A549 (cell line): ENCODE measurements at regions not wholly inside any gene's neighbourhood (a gene's known extent, or its start where the extent isn't known, plus 50 kb on each side); places are given as distances from the start of the nearest gene placed in this dataset.

ENCODE experiments used
- ATAC-seq, 2 experiments: fragments of 200-7000 bp in 1 of 2; fragments of >200 bp in 1 of 2; cut with Nextera tagmentation in 1 of 2; cut with Tn5 transposase in 1 of 2; 3 replicates each; pipeline versions ENCODE4 v1.8.0 to v1.9.1; 2018 to 2020; ENCODE audit warnings: mild to moderate bottlenecking in 1 of 2, moderate library complexity in 1 of 2
- CTCF ChIA-PET: fragments of 300-600 bp; sonication (Branson Sonifier 250); formaldehyde crosslinking; extraction: SDS; loops from one replicate; lab custom pipeline; 2021; ENCODE audit warnings: antibody characterized with exemption, inconsistent platforms; lab: Yijun Ruan, JAX
- POLR2A ChIA-PET: fragments of 350-600 bp; formaldehyde crosslinking; extraction: SDS; loops from one replicate; lab custom pipeline; 2021; ENCODE audit warnings: antibody characterized with exemption, inconsistent platforms; lab: Yijun Ruan, JAX
- DNase-seq, 2 experiments: peaks; one replicate each; pipeline versions ENCODE4 v3.0.0 to v3.0.0-alpha.2; 2011 to 2016; ENCODE audit warnings: low read depth in 1 of 2, low spot score in 1 of 2
- FAIRE-seq: peaks from 2 replicates; lab custom pipeline; 2011; peaks lifted over from hg19 to GRCh38; lab: Jason Lieb, UNC
- H3K27ac ChIP-seq, 2 experiments: fragments of >200 bp; sonication (Bioruptor Twin); formaldehyde crosslinking; 3 replicates each; pipeline ENCODE4 v1.5.1; 2016 to 2017
- H3K4me1 ChIP-seq: fragments of >200 bp; sonication (Bioruptor Twin); formaldehyde crosslinking; 3 replicates; pipeline ENCODE4 v1.6.1; 2016
- H3K4me2 ChIP-seq: fragments of >200 bp; sonication (Bioruptor Twin); formaldehyde crosslinking; 3 replicates; pipeline ENCODE4 v1.6.1; 2016
- H3K4me3 ChIP-seq: fragments of >200 bp; sonication (Bioruptor Twin); formaldehyde crosslinking; 3 replicates; pipeline ENCODE4 v1.5.1; 2016
- H3K9me3 ChIP-seq: fragments of >200 bp; sonication (Bioruptor Twin); formaldehyde crosslinking; 3 replicates; pipeline ENCODE4 v1.6.1; 2016
- BHLHE40 ChIP-seq: IDR thresholded peaks from 2 replicates; pipeline ENCODE4 v1.6.1; 2012; ENCODE audit warnings: low read depth, low read length, inconsistent platforms
- CHD2 ChIP-seq: fragments of 150-350 bp; IDR thresholded peaks from 2 replicates; pipeline ENCODE4 v1.6.1; 2014; ENCODE audit warnings: low read length; ENCODE audit not compliant: partially characterized antibody
- CHD4 ChIP-seq: fragments of 200-600 bp; sonication (generic); IDR thresholded peaks from 2 replicates; pipeline ENCODE4 v1.6.1; 2016; ENCODE audit warnings: antibody characterized with exemption, mild to moderate bottlenecking, borderline replicate concordance
- EHMT2 ChIP-seq: fragments of 200-600 bp; sonication (generic); IDR thresholded peaks from 2 replicates; pipeline ENCODE4 v1.6.1; 2016; ENCODE audit warnings: antibody characterized with exemption, low read depth, mild to moderate bottlenecking, moderate library complexity
- ESRRA ChIP-seq: fragments of 150-350 bp; IDR thresholded peaks from 2 replicates; pipeline ENCODE4 v1.6.1; 2014; ENCODE audit warnings: mild to moderate bottlenecking, low read length, borderline replicate concordance
- FOSB ChIP-seq: fragments of 250-450 bp; sonication (Bioruptor Pico); IDR thresholded peaks from 2 replicates; pipeline ENCODE4 v1.5.0; 2020; ENCODE audit warnings: mild to moderate bottlenecking, moderate library complexity
- FOSL2 ChIP-seq, 2 experiments: fragments of 450-650 bp in 1 of 2; fragments of >200 bp in 1 of 2; sonication (Bioruptor Twin) in 1 of 2; formaldehyde crosslinking; IDR thresholded peaks; 2 replicates each; pipeline versions ENCODE4 v1.5.0 to v1.6.1; 2016 to 2020; ENCODE audit warnings: mild to moderate bottlenecking in 1 of 2, moderate library complexity in 1 of 2
- HDAC2 ChIP-seq: fragments of 200-600 bp; sonication (generic); IDR thresholded peaks from 2 replicates; pipeline ENCODE4 v1.6.1; 2016
- HOXA7 ChIP-seq: fragments of 250-450 bp; sonication (Bioruptor Pico); IDR thresholded peaks from 2 replicates; pipeline ENCODE4 v1.5.0; 2020; ENCODE audit warnings: mild to moderate bottlenecking, moderate library complexity
- HOXB13 ChIP-seq: fragments of 250-450 bp; sonication (Bioruptor Pico); IDR thresholded peaks from 2 replicates; pipeline ENCODE4 v1.5.0; 2020; ENCODE audit warnings: low read depth, mild to moderate bottlenecking, moderate library complexity
- HOXB5 ChIP-seq: fragments of 250-450 bp; sonication (Bioruptor Pico); IDR thresholded peaks from 2 replicates; pipeline ENCODE4 v1.5.0; 2020; ENCODE audit warnings: mild to moderate bottlenecking, moderate library complexity
- JUN ChIP-seq, 2 experiments: fragments of >200 bp; sonication (Bioruptor Twin); formaldehyde crosslinking; IDR thresholded peaks; 2 replicates in 1 of 2; 3 replicates in 1 of 2; pipeline ENCODE4 v1.6.1; 2016 to 2017
- KDM1A ChIP-seq: fragments of 200-600 bp; sonication (generic); IDR thresholded peaks from 2 replicates; pipeline ENCODE4 v1.6.1; 2016; ENCODE audit warnings: low read depth, mild to moderate bottlenecking
- KDM5A ChIP-seq: fragments of 200-600 bp; sonication (generic); IDR thresholded peaks from 2 replicates; pipeline ENCODE4 v1.6.1; 2016; ENCODE audit warnings: antibody characterized with exemption, mild to moderate bottlenecking
- MAZ ChIP-seq: fragments of 150-350 bp; IDR thresholded peaks from 2 replicates; pipeline ENCODE4 v1.6.1; 2014; ENCODE audit warnings: antibody characterized with exemption, low read depth, low read length, borderline replicate concordance
- NFE2L2 ChIP-seq: fragments of 150-350 bp; conservative IDR thresholded peaks from 2 replicates; pipeline ENCODE4 v1.6.1; 2014; ENCODE audit warnings: low read length
- RARB ChIP-seq: fragments of 250-450 bp; sonication (Bioruptor Pico); IDR thresholded peaks from 2 replicates; pipeline ENCODE4 v1.8.0; 2021; ENCODE audit warnings: mild to moderate bottlenecking, moderate library complexity
- RFX5 ChIP-seq: fragments of 450-650 bp; IDR thresholded peaks from 2 replicates; pipeline ENCODE4 v1.7.1; 2014; ENCODE audit warnings: antibody characterized with exemption, mild to moderate bottlenecking, moderate library complexity
- RNF2 ChIP-seq: fragments of 200-600 bp; sonication (generic); IDR thresholded peaks from 2 replicates; pipeline ENCODE4 v1.6.1; 2016; ENCODE audit warnings: low read depth, mild to moderate bottlenecking, antibody characterized with exemption, moderate library complexity, borderline replicate concordance
- SMC3 ChIP-seq: fragments of >200 bp; sonication (Bioruptor Twin); formaldehyde crosslinking; IDR thresholded peaks from 3 replicates; pipeline ENCODE4 v1.6.1; 2018; ENCODE audit warnings: inconsistent platforms
- SREBF2 ChIP-seq: fragments of 450-650 bp; IDR thresholded peaks from 2 replicates; pipeline ENCODE4 v1.6.1; 2014; ENCODE audit warnings: mild to moderate bottlenecking, moderate library complexity
- ZC3H11A ChIP-seq: fragments of 450-650 bp; IDR thresholded peaks from 2 replicates; pipeline ENCODE4 v1.6.1; 2014; ENCODE audit warnings: antibody characterized with exemption, mild to moderate bottlenecking
- ZSCAN20 ChIP-seq: fragments of 250-450 bp; sonication (Bioruptor Pico); IDR thresholded peaks from 2 replicates; pipeline ENCODE4 v1.8.0; 2022; ENCODE audit warnings: mild to moderate bottlenecking, moderate library complexity
- WGBS: methylation state at CpG from one replicate; pipeline ENCODE4 v1.1.6; 2017; ENCODE audit errors: missing lambda C conversion rate; 5-methylcytosine and 5-hydroxymethylcytosine counted together
- TF ChIP-seq, protein P1 (sequence below): fragments of 450-650 bp; IDR thresholded peaks from 2 replicates; pipeline ENCODE4 v1.6.1; 2014; ENCODE audit warnings: antibody characterized with exemption
- TF ChIP-seq, protein P2 (sequence below): fragments of 200-600 bp; sonication (generic); IDR thresholded peaks from 2 replicates; pipeline ENCODE4 v1.6.1; 2016; ENCODE audit warnings: antibody characterized with exemption, mild to moderate bottlenecking, moderate library complexity
- TF ChIP-seq, protein P3 (sequence below): fragments of 250-450 bp; sonication (Bioruptor Pico); IDR thresholded peaks from 2 replicates; pipeline ENCODE4 v1.5.0; 2020; ENCODE audit warnings: low read depth, mild to moderate bottlenecking, moderate library complexity
- TF ChIP-seq, protein P4 (sequence below): IDR thresholded peaks from 2 replicates; pipeline ENCODE4 v1.6.1; 2012
- TF ChIP-seq, protein P5 (sequence below): IDR thresholded peaks from 2 replicates; pipeline ENCODE4 v1.6.1; 2012

DNA sequence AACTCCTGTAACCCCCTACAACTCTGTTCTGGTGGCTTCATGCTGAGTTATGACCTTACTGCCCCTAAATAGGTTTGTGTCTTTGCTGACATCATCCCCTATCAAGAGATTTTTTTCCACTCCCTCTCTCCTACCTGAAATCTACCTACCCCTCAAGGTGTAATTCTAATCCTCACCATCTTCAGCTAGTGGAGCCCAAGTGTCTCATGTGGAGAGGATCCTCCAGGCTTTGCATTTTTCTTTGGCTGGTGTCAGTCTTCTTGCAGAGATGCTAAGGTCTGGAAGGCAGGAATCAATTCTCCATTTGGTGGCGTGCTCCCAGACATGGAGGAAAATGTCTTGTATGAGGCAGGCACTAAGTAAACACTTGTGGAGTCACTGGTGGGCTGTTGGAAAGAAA is 74.8 kb upstream of the PRMT8 start:
- ATAC-seq, result no peak
- FAIRE-seq, result no peak
- Histone ChIP-seq H3K4me3 (no peak overlapping the region), H3K9me3 (no peaks in the 10 kb centered on the region), H3K27ac (no peak overlapping the region), H3K4me2 (no peak overlapping the region), H3K4me1 (no peaks in the 10 kb centered on the region)
- TF ChIP-seq KDM1A (no peak), FOSL2 (IDR thresholded peaks at IDR 0.05) (no peak), FOSL2 (CRISPR knock-in tag; IDR thresholded peaks at IDR 0.05) (no peak), ZC3H11A (no peak), BHLHE40 (no peak), CHD4 (no peak)
- TF ChIP-seq, protein P1, sequence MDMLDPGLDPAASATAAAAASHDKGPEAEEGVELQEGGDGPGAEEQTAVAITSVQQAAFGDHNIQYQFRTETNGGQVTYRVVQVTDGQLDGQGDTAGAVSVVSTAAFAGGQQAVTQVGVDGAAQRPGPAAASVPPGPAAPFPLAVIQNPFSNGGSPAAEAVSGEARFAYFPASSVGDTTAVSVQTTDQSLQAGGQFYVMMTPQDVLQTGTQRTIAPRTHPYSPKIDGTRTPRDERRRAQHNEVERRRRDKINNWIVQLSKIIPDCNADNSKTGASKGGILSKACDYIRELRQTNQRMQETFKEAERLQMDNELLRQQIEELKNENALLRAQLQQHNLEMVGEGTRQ, result no peak
- ChIA-PET POLR2A (no interaction called here), CTCF (interaction anchor here (1.2 to 3.4 kb wide), 2 partner anchors 97 to 116 kb away, joined by 3 to 11 read pairs; no protein-coding TSS in a partner anchor)
- WGBS, result 0% methylated on average over 1 of the region's 1 CpG
- no peak for DNase-seq

DNA sequence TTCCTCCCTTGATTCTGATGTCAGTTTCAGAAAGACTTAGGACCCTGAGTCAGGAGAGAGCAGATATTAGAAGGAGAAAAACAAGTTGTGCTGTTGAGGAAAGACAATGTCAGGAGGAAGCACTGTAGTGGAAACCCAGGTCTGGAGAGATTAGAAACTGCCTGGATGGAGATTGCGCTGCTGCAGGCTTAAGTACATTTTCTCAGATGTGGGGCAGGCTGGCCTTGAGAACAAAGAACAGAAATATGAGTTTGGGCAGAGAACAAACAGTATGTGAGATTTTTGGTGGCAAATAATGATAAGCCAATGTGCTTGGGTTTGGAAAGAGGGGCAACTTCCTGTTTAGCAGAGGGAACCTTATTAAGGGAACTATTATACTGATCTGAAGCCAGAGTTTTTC is 74.3 kb upstream of the PRMT8 start:
- no peaks in the 10 kb centered on the region for H3K9me3 ChIP-seq
- WGBS, result 41% methylated on average over 1 of the region's 1 CpG
- ChIA-PET POLR2A (no interaction called here), CTCF (interaction anchor here (1.2 to 3.4 kb wide), 3 partner anchors 97 to 361 kb away, joined by 3 to 11 read pairs (median 3); no protein-coding TSS in a partner anchor)
- no peak overlapping the region for H3K4me2 ChIP-seq
- DNase-seq (no peak), FAIRE-seq (no peak), ATAC-seq (no peak)
- H3K4me3 ChIP-seq, result no peak overlapping the region
- H3K27ac ChIP-seq, result no peak overlapping the region
- no peaks in the 10 kb centered on the region for H3K4me1 ChIP-seq
- TF ChIP-seq ZSCAN20 (CRISPR knock-in tag), result no peak
- TF ChIP-seq, protein P2, sequence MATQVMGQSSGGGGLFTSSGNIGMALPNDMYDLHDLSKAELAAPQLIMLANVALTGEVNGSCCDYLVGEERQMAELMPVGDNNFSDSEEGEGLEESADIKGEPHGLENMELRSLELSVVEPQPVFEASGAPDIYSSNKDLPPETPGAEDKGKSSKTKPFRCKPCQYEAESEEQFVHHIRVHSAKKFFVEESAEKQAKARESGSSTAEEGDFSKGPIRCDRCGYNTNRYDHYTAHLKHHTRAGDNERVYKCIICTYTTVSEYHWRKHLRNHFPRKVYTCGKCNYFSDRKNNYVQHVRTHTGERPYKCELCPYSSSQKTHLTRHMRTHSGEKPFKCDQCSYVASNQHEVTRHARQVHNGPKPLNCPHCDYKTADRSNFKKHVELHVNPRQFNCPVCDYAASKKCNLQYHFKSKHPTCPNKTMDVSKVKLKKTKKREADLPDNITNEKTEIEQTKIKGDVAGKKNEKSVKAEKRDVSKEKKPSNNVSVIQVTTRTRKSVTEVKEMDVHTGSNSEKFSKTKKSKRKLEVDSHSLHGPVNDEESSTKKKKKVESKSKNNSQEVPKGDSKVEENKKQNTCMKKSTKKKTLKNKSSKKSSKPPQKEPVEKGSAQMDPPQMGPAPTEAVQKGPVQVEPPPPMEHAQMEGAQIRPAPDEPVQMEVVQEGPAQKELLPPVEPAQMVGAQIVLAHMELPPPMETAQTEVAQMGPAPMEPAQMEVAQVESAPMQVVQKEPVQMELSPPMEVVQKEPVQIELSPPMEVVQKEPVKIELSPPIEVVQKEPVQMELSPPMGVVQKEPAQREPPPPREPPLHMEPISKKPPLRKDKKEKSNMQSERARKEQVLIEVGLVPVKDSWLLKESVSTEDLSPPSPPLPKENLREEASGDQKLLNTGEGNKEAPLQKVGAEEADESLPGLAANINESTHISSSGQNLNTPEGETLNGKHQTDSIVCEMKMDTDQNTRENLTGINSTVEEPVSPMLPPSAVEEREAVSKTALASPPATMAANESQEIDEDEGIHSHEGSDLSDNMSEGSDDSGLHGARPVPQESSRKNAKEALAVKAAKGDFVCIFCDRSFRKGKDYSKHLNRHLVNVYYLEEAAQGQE, result no peak
- TF ChIP-seq HDAC2, result no peak
- no peak for TF ChIP-seq RARB (CRISPR knock-in tag)
- no peak for TF ChIP-seq KDM5A
- TF ChIP-seq RNF2, result no peak
- no peak for TF ChIP-seq SREBF2
- TF ChIP-seq NFE2L2, result no peak
- no peak for TF ChIP-seq FOSB (CRISPR knock-in tag)
- TF ChIP-seq, protein P3, sequence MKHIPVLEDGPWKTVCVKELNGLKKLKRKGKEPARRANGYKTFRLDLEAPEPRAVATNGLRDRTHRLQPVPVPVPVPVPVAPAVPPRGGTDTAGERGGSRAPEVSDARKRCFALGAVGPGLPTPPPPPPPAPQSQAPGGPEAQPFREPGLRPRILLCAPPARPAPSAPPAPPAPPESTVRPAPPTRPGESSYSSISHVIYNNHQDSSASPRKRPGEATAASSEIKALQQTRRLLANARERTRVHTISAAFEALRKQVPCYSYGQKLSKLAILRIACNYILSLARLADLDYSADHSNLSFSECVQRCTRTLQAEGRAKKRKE (CRISPR knock-in tag), result no peak
- no peak for TF ChIP-seq ESRRA
- TF ChIP-seq CHD2, result no peak

DNA sequence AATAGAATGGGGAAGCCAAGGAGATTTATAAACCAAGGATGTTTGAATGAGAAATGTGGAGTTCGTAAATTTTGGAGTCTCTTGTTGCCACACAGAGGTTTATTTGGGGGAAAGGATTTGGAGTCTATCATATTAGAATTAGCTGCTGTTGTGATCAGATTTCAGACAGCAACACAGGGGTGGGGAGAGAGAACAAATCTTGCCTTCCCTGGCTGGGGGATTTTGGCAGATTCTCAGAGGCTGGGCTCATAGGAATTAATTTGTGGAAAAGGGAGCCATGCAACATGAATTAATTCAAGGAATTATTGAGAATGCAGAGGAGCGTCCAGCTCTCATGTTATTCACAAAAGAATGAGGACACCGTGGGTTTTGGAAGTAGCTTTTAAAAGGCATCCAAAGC is 73.9 kb upstream of the PRMT8 start:
- no peak overlapping the region for H3K4me3 ChIP-seq
- ChIA-PET CTCF (interaction anchor here (1.2 to 3.4 kb wide), 3 partner anchors 98 to 360 kb away, joined by 3 to 11 read pairs (median 3); no protein-coding TSS in a partner anchor), POLR2A (no interaction called here)
- no peak overlapping the region for H3K27ac ChIP-seq
- H3K4me2 ChIP-seq, result no peak overlapping the region
- no peaks in the 10 kb centered on the region for H3K9me3 ChIP-seq
- FAIRE-seq (no peak), DNase-seq (no peak), ATAC-seq (no peak)
- H3K4me1 ChIP-seq, result no peaks in the 10 kb centered on the region
- TF ChIP-seq NFE2L2, result no peak
- TF ChIP-seq KDM1A, result no peak
- TF ChIP-seq HOXA7 (CRISPR knock-in tag), result no peak
- TF ChIP-seq RFX5, result no peak
- no peak for TF ChIP-seq SREBF2
- no peak for TF ChIP-seq EHMT2
- no peak for TF ChIP-seq RARB (CRISPR knock-in tag)
- TF ChIP-seq BHLHE40, result no peak
- no peak for TF ChIP-seq HOXB5
- TF ChIP-seq SMC3, result no peak
- TF ChIP-seq, protein P4, sequence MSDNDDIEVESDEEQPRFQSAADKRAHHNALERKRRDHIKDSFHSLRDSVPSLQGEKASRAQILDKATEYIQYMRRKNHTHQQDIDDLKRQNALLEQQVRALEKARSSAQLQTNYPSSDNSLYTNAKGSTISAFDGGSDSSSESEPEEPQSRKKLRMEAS, result no peak
- TF ChIP-seq, protein P5, sequence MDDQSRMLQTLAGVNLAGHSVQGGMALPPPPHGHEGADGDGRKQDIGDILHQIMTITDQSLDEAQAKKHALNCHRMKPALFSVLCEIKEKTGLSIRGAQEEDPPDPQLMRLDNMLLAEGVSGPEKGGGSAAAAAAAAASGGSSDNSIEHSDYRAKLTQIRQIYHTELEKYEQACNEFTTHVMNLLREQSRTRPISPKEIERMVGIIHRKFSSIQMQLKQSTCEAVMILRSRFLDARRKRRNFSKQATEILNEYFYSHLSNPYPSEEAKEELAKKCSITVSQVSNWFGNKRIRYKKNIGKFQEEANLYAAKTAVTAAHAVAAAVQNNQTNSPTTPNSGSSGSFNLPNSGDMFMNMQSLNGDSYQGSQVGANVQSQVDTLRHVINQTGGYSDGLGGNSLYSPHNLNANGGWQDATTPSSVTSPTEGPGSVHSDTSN, result no peak
- no peak for TF ChIP-seq MAZ
- TF ChIP-seq HOXB13 (CRISPR knock-in tag), result no peak
- TF ChIP-seq KDM5A, result no peak
- TF ChIP-seq JUN (IDR thresholded peaks at IDR 0.05), result no peak
- no peak for TF ChIP-seq HDAC2
- 0% methylated on average over 3 of the region's 3 CpGs for WGBS
